GM21381 (cell line): ENCODE measurements at regions not wholly inside any gene's neighbourhood (a gene's known extent, or its start where the extent isn't known, plus 50 kb on each side); places are given as distances from the start of the nearest gene placed in this dataset.
"Not testable (repeated sequence)": the region's sequence is repeated elsewhere in the genome, so short reads cannot be mapped to it uniquely, and the experiment has no call there.

ENCODE experiments used
- ATAC-seq: cut with Tn5 transposase; IDR thresholded peaks from one replicate; pipeline ENCODE4 v1.9.1; 2021; ENCODE audit warnings: mild to moderate bottlenecking, moderate library complexity; ENCODE audit not compliant: unreplicated experiment

DNA sequence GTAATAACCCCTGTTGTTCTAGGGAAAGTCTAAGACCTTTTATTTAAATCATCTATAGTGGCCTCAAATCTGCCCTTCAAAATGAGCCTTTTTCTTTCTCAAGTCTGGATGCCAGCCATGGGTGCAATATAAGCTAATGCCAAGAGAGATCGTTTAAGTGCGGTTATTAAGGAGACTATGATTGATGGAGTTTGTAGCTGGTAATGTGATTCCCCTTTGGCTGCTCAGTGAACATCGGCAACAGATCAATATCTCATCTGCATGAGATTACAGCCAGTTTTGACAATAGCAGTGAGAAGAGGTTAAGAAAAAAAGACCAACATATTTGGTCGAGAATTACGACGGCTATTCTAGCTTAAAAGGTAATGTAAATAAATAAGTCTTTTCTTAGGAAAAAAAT lies 1049.4 kb upstream of the NUDT12 start:
- ATAC-seq = no peak

DNA sequence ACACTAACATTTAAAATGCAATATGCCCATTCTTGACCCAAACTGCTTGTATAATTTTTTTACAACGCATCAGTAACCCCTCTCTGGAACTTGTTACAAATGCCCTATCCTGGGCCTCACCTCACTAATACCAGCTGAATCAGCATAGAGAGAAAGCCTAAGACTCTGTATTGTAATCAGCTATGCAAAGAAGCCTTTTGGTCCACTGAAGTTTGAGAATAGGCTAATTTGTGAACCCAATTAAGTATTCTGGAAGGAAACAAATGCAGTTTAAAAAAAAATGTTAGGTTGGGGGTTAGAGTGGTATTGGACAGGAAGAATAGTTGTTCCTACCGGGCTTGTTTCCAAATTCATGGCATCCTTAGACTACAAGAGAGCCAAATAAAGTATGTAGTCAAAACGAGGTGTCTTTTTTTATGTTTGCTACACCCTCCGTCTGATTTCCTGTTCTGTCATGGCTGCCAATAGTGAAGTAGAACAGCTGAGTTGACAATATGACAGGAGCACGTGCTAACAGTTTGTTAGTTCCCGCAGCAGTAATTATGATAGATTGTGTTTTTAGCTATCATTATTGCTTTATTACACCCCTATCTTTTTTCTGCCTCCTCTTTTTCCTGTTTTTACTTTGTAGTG lies 1048.7 kb upstream of the NUDT12 start:
- no peak for ATAC-seq

DNA sequence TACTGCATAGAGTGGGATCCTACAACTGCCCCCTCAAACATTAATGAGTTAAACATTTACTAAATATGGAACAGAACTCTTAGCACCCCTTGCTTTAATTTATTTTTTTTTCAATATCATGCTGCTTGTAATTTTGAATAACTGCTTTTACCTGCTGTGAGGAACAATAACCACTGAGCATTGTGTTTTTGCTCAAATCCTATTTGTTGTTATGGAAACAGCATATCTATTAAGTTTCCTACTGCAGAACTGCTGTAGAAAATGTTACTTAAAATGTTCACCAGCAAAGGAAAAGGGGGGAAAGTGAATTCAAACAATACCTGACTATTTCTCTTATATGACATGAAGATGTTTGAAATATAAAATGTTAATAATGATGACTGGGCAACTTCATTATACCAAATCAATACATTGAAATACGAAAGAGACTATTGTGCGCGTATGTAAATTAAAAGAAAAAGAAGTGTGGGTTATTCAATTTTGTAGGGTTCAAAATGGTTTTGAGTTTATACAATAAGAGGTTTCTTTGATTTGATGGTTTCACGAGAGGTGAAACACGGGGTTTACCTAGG lies 1043.8 kb upstream of the NUDT12 start:
- ATAC-seq = no peak

DNA sequence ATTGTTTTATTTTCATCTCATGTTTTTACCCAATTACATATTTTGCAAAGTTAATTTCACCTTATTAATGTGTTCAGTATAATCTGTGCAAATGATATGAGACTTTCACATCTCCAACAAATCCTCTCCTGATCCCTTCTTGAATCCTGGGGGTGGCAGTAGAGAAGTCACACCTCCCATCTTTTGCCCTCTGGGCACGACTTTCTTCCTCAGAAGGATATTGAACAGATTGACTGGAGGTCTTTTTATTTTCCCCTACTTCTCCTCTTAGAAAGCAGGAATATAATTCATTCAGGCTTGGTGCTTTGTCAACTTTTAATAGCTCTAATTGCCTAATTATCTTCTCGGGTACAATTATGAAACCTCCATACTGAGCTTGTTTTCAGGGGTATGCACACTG lies 1037.1 kb upstream of the NUDT12 start:
- no peak for ATAC-seq

DNA sequence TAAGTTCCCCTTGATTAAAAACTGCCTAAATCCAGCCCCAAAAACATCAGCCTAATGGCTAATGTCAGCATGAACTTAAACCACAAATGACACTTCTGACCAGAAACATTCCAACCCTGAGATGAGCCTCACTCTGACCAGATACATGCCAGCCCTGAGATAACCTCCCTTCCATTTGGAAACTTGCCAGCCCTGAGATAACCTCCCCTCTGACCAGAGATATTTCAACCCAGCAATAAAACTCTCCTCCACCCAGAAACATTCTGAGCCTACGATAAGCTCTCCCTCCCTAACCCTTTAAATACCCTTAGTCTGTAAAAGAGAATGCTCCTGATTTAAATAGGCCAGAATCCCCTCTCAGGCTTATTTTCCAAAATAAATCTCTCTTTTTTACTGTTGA lies 1035.7 kb upstream of the NUDT12 start:
- no peak for ATAC-seq

DNA sequence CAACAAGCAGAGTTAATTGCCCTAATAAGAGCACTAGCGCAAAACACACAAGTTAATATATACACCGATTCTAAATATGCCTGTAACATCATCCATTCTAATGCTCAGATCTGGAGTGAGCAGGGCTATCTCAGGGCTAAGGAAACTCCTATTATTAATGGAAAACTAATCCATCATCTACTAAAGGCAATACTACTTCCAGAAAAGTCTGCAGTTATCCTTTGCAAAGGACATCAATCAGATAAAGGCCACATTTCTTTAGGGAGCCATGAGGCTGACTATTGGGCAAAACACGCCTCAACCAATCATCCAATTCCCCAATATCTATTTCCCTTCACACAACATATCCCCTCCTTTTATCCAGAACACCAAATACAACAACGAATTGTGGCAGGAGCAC lies 1032.3 kb upstream of the NUDT12 start:
- ATAC-seq = no peak

DNA sequence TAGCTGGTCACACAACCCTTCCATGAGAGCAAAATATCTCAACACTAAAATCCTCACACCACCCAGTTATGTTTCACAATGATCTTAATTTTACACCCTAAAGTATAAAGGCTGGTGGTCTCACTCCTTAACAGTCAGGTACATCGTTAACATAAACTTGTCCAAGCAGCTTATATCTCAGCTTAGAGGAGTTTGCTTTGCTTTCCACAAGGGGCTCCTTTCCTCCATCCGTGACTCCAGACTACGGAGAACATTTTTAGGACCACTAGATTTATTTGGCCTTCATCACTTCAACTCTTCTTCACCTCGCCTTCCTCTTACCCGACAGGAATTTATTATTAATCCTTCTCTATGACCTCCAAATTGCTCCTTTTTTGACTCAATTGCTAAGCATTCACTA lies 1014.1 kb upstream of the NUDT12 start:
- ATAC-seq = no peak

DNA sequence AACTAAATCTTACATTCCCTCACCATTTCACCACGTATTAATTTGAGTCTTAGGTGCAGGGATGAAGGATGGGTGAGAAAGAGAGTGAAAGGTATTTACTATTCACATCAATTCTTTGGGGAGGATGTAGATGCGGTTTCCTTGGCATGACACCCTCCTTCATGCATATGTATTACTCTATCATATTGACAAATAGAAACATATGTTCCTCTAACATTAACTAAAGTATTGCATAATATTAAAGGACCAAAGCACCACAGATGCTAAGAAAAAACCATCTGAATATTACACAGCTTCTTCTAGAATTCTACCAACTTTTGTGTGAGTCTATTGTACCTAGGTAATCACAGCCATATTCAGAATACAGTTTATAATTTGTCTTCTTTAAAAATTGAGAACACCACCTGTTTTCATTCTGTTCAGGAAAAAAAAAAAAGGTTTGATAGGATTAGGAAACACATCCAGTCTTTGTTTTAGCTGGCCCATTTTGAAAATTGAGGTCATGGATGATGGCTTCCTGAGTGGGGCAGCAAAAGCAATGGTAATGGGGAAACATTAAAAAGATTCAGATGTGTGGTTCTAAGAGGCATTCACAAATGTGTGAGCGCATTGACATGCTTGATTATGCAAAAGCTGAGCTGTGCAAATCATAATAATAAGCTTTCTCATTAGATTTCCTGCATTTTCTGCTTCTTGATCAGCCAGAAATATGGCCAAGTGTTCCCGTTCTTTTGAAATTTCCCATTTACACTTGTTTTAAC lies 1011.5 kb upstream of the NUDT12 start:
- ATAC-seq = no peak

DNA sequence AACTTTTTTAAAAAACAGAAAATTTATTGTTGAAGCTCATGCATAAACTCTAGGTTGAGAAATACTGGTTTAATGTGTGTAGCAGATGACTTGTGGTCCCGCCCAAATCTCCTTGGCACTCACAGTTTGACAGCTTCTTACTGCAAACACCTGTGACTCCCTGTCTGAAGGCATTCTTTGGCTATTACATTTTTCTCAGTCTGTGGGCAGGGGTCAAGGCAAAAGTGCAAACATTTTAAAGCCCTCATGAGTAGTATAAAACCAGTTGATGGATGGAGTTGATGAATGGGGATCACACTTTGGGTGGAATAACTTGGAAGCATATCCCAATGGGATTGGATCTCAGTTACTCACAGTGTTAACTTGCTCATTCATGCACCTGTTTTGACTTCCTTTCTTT lies 1007.0 kb upstream of the NUDT12 start:
- no peak for ATAC-seq

DNA sequence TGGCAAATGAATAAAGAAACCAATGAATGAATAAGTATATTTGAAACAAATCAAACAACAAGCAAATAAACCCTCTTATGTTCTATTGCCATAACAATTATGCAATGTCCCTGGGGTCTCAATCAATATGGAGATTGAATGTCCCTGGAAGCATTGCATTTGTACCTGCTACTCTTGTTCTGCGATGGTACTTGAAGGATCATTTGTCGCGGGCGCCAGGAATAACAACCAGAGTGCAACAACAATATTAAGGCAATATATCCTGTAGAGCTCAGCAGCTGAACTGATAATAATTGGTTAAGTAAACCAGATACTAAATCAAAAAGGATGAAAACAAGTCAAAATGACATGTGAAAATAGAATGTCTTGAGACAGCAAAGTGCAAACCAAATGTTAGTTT lies 1001.9 kb upstream of the NUDT12 start:
- ATAC-seq = no peak

DNA sequence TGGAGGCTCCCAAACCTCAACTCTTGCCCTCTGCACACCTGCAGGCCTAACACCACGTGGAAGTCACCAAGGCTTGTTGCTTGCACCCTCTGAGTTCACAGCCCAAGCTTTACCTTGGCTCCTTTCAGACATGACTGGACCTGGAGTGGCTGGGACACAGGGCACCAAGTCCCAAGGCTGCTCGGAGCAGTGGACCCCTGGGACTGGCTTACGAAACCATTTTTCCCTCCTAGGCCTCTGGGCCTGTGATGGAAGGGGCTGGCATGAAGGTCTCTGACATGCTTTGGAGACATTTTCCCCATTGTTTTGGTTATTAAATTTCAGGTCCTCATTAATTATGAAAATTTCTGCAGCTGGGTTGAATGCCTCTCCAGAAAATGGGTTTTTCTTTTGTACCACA lies 994.4 kb upstream of the NUDT12 start:
- ATAC-seq = no peak

DNA sequence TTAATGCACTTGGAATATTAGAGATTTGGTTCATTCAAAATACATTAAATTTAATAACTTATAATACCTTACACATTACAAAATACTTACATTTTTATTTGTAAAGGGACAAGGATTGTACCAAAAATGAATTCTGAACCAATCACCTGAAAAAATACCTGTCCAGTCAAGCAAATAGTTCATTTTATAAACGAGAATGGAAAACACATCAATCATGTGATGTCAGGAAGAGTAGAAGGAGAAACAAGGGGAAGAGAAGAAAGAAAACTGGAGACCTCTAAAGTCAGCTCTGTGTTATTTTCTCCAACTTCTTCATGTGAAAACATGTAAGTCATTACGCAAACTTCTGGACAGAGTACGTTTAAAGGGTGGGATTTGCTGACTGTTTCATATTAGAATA lies 989.0 kb upstream of the NUDT12 start:
- ATAC-seq = no peak

DNA sequence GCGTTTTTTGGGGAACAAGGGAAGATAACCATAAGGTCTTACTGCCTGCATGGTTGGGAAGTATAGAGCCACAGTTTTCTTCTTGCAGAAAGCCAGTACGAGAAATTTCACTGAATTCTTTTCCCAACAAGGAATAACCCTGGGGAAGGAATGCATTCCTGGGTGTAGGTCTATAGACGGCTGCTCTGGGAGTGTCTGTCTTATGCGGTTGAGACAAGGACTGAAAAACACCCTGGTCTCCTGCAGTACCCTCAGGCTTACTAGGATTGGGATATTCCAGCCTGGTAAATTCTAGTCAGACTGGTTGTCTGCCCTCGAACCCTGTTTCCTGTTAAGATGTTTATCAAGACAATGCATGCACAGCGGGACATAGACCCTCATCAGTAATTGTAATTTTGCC lies 984.3 kb upstream of the NUDT12 start:
- ATAC-seq = not testable (repeated sequence)

DNA sequence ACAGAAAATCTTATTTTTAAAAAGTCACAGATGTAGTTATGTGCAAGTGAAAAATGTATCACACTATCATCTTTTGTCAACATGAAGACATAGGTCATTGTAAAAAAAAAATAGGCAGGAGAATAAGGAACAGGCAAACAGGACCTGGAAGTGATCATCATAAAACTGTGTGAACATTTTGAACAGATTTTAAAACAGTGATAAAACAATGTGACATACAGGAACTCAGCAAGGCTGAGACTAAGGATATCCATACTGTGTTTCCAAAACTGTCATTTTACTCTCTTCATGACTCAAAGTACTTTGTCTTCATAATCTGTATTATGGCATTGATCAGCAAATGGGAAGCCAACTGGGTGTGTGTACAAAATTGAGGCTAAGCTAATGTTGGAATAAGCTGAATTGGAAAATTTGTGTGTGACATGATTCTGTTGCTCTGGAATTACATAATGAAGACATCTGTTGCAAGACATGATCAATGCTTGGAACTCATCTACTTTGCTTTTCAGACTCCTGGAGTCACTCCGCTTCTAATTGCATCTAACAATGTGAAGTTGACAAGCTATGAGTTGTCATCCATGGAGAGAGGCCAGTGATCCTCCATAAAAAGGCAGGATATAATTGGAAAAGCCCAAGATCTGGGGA lies 978.7 kb upstream of the NUDT12 start:
- ATAC-seq = no peak

DNA sequence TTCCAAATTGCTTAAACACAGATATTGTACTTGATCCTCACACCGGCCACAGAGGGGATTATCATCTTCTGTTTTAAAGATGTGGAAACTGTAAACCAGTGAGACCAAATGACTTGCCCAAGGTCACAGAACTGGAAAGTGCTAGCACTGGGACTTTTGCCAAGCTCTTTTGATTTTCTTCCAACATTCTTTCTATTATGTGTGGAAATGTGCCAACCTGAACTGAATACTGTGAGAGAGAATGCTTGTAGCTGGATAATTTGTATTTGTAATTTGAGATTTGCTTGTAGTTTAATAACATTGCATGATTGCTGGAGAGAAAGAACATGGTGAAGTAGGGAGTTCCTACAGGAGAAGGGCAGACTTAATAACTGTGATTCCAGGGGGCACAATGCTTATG lies 977.9 kb upstream of the NUDT12 start:
- ATAC-seq = no peak

DNA sequence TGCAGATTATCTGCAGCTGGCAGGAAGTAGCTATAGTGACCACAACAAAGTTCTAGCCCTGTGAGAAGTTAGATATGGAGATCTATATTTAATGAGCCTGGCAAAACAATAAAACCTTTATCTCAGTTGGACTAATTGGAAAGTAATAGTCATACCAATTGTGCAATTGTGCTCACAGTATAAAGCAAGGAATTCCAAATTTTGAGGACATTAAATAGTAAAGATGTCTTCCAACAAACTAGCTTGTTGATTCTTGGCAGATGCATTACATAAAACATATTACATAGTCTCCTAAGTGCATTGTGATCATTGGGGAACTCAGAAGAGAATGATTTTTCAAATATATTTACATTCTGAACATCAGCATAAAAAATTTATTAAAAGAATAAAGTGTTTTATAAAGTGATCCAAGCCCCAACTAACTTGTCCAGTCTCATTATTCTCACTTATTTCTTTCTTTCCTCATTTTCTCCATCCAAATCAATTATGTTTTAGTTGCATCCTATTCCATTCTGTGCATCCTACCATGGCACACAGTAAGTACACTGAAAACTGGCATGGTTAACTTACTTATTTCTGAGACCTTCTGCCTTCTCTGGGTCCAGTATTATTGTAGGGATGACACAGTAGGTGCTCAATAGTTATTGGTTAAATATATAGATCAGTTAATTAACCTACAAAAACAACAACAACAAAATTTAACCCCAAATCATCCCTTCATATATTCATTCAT lies 977.2 kb upstream of the NUDT12 start:
- ATAC-seq = no peak

DNA sequence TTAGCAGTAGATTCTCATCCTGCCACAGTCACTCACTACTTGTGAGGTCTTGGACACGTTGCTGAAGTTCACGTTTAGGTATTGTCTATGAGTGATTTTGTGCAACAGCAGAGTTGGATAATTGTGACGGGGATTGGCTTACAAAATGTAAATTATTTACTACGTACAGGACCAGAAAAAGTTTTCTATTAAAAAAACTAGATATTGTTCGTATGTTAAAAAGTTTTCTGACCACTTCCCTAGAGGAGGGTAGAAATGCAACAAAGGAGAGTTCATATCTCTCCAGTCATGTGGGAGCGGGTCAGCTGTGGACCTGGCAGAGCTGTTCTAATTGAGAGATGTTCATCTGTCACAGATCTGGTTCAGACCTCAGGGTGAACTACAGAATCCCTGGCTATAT lies 976.1 kb upstream of the NUDT12 start:
- ATAC-seq = no peak

DNA sequence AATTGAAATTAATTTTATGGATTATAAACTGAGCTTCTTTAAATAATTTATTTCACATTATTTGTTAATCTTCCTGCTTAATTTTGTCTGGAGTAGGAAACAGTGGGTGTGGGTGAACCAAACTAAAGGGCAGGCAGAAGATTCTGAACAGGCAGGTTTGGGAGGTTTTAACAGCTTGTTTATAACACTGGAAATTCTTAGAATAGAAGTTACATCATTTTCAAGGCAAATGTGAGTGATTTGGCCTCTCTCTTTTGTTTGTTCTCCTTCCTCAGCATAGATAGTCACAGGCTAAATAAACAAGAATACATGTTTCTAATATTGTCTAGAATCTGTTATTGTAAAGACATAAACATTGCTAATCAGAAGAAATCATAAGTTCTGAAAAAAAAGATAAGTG lies 970.9 kb upstream of the NUDT12 start:
- ATAC-seq = no peak

DNA sequence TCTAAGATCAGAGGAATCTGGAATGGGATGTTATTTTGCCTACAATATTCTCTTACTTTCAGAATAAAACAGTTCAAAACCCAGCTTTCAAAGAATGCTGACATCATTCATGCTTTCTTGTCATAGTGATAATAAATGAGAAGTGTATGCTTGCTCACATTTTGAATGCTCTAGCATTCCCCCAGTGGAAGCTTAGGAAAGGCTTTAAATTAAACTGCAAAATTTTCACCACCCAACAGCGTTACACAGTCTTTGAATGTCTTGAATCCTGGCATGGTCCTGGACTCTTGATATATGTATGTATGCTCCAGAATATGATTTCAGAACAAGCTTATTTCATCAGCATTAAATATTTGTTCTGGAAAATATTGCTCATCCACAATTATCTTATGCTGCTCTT lies 964.3 kb upstream of the NUDT12 start:
- ATAC-seq = no peak

DNA sequence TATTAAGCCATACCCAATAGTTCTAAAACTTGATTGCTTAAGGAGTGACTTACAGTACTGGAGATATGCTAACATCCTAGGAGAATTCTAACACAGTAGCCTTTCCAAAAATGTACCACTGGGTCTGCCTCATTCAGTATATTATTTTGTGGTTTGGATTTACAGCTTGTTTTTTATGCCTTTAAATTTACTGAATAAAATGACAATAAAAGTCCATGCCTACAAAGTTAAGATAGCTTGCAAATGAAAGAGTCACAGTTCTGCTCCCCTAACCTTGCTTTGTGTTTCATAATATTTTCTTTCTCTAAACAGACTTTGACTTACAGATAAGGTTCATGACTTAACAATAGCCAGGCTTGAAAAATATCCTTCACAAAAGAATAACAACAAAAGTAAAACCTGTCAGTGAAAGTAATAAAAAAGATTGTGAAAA lies 951.1 kb upstream of the NUDT12 start:
- ATAC-seq = no peak

DNA sequence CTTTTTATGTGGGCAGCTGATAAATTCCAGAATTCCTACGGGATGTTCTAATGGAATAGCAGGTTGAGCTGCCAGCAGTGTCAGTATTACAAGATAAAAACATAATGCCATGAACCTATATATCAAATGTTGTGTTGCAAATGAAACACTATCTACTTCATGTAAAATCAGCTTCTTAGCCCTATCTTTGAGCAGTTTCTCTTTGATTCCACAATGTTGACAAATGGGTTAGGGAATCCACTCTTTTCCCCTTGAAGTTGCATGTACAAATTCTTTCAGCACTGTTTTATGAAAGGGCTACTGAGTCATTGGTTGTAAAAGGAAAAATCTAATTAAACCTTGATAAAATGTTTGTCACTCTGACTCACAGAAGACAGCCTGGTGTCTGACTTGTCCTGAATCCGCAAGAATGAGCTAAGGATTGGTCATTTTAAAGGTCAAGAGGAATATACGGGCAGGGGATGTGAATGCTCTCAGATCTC lies 950.6 kb upstream of the NUDT12 start:
- ATAC-seq = no peak
